ENCODE measurements at regions not wholly inside any gene's neighbourhood (a gene's known extent, or its start where the extent isn't known, plus 50 kb on each side); places are given as distances from the start of the nearest gene placed in this dataset.

DNA sequence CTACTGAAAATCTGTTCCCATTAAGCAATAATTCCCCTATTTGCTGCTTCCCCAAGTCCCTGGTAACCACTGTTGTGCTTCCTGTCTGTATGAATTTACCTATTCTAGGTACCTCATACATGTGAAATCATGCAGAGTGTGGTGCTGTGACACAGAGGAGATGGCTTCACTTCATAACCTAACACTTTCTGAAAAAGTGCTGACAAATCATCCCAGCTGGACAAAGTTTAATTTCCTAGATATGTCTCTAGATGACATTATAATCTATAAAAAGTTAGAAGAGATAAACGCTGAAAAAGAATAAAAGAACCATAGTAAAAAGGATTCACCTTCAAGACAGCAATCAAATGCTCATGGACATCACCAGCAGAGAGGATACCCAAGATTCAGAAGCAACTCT, 277.9 kb downstream of the SKIDA1 start:
- no peak for DNase-seq

DNA sequence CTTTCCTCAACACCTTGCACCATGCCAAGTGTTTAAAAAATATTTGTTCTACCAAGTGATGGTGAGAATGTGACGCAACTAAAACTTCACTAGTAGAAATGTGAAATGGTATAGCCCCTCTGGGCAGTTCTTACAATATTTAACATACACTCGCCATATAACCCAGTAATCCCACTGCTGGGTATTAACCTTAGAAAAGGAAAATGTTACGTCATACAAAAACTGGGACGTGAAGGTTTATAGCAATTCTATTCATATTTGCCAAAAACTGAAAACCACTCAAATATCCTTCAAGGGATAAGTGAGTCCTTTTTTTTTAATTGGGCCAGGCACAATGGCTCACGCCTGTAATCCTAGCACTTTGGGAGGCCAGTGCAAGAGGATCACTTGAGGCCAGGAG, 279.3 kb downstream of the SKIDA1 start:
- no peak for DNase-seq

DNA sequence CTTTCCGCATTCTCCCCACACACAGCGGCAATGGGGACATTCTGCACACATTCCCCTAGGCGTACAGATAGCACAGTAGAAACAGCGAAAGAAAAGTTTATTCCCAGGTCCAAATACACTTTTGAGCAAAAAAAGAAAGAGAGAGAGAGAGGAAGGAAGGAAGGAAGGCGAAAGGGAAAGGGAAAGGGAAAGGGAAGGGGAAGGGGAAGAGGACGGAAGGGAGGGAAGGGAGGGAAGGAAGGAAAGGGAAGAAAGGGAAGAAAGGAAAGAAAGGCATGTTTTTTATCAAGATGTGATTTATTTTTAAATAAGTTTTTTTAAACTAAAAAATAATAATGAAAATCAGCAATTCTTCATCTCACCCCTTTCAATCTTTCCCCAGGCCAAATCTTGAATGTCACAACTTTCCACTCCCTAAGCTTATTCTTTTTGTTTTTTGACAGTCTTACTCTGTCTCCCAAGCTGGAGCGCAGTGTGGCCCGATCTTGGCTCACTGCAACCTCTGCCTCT, 281.7 kb downstream of the SKIDA1 start:
- no peak for DNase-seq

DNA sequence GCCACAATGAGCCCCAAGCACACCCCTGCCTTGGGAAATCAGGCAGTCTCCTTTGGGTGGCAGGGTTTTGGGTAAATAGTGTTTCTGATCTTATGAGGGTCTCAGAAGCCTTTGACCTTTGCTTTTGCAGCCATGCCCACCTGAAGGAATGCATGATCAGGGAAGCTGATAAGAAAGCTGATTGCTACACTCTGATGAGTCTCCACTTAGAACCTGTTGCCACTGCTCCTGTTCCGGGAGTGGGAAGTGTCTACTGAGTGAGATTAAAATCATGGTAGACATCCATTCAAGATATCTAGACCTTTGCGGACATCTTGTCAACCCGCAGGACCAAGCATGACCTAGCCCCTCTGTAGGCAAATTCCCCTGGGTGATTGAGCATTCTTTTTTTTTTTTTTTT, 282.6 kb downstream of the SKIDA1 start:
- no peak for DNase-seq

DNA sequence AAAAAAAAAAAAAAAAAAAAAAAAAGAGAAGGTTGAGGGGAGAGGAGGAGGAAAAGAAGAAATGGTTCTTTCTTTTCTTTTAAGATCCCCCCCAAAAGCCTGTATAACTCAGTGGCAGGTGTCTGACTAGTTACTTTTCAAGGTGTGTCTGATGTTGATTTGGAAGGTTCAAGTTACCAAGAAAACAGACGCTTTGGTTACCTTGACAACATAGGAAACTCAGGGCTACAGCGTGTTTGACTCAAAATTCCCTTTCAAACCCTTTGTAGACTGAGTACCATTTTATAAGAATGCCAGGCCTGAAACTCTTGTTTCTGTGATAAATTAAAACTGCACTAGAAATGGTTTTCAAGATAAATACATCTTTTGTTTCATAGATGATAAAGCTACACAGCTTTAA, 286.8 kb downstream of the SKIDA1 start:
- no peak for DNase-seq

DNA sequence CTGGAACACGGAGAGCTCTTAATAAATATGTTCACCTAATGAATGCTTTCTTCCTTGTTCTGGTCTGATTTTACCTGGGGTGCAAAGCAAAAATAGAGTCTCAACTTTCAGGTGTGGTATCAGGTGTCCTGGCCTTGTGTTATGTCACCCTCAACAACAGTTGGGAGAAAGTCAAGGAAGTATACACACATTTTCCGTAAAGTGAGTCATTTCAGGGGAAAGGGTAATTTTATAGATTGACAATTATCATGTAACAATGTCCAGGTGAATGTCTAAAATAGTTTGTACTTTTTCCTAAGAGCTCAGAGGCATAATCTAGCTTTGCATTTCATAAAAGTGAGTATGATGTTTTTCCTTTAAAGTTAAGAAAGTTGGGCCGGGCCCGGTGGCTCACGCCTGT, 287.4 kb downstream of the SKIDA1 start:
- no peak for DNase-seq

DNA sequence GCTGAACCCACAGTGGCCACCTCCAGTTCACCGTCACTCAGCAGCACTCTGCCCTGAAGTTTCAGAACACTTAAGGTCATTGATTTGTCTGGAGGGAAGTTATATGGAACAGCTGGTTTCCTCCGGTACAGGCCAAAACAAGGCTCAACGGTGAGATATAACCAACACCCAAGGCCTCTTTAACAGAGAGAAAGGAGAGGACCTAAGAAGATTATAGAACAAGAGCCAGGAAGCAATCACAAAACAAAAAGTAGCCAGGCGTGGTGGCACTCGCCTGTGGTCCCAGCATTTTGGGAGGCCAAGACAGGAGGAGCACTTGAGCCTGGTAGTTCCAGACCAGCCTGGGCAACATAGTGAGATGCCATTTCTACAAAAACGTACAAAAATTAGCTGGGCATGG, 290.7 kb downstream of the SKIDA1 start:
- no peak for DNase-seq

DNA sequence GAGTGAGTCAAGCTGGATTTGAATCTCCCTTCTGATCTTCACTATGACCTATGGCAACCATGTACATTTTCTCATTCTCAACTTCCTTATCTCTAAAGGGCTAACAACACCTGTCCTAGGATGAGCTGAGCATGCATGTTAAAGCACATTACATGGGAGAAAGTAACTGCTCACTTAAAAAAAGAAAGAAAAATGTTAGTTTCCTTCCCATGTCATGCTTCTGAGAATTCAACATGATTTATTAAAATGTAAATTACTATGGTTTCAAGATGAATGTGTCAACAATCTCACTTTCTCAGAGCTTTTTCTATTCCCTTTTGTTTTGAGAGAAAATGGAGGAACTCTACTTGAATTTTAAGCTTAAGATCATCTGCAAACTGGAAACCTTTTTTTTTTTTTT, 295.3 kb downstream of the SKIDA1 start:
- DNase-seq, result no peak

DNA sequence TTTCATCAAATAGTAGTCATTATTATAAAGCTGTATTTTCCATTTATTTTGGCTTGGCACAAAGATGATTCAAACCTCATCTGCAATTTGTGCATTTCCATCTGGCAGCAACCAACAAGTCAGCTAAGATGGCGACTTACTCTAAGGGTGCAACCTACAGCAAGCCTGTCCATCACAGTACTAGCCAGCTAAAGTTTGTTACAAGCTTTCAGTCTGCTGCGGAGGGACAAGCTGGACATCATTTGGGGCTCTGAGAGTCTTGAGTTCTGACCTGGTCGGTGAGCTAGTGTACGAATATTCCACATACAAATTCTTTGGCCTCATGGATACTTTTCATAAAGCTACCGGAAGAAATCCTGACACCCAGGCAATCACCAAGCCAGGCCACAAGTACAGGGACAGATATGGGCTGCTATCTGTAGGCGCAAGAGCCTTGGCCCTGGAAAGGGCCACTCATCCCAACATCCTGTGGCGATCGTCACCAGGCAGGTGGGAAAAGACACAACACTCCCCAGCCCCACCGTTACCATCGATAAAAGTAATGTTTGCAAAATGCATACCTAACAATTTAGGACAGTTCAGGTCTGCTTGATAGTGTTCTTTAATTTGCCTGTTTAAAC, 307.6 kb downstream of the SKIDA1 start:
- DNase-seq, result no peak

DNA sequence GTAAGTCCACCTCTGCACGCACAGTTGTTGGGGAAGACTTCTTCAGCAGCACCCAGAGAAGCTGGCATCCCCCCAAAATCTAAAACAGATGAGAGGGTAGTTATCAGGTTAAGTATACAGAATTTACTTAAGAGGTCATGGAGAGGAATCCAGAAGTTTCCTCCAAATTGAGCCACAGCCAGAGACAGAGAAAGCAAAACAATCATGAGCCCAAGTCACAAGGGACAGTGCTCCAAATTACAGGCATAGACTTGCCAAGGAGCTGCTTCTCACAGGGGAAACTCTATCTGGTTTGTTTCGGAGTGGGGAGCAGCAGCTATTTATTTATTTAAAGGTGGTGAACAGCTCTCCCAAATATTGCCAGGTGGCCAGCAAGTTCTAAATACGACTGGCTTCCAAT, 308.4 kb downstream of the SKIDA1 start:
- DNase-seq, result no peak

DNA sequence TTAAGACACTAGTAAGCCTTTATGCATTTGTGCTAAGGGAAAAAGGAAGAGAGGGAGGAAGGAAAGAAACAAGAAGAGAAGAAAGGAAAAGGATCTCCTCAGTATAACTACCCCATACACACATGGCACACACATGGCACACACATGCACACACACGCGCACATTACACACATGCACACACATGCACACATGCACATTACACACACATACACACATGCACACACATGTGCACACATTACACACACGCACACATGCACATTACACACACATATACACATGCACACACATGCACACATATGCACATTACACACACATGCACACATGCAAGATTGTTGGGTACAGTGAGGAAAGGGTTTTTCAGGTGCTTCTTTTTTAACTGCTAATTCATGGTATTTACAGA, 311.2 kb downstream of the SKIDA1 start:
- DNase-seq, result no peak

DNA sequence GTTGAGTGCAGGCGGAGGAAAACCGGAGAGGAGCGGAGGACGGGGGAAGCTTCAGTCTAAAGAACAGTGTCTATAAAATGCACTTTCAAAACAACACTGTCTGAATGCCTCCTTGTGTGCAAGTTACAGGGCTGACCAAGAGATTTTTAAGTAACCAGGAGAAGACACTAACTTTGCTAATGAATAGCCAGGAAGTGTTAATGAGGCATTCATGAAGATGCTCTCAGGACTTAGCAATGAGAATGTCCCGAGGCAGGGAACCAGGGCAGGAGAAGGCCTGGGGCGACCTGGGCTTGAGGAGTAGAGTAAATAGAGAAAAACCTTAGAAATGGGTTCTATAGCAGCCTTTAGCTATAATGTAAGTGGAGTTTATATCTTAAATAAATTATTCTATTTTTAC, 312.1 kb downstream of the SKIDA1 start:
- no peak for DNase-seq

DNA sequence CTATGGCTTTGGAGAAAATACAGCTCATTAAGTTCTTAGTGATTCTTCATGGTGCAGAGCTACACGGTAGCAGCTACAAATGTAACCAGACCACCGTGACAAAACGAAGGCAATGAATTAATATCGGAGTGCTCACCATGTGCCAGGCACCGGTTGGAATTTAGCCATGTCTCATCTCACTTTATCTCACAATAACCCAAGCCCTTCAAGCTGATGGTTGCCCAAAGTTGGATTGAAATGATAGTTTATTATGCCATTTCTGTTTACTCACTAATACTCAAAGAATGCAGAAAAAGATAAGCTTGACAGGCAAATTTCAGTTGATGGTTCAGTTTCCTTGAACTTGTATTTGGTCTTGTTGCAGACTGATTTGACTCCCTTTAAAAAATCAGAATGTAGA, 312.6 kb downstream of the SKIDA1 start:
- DNase-seq, result no peak

DNA sequence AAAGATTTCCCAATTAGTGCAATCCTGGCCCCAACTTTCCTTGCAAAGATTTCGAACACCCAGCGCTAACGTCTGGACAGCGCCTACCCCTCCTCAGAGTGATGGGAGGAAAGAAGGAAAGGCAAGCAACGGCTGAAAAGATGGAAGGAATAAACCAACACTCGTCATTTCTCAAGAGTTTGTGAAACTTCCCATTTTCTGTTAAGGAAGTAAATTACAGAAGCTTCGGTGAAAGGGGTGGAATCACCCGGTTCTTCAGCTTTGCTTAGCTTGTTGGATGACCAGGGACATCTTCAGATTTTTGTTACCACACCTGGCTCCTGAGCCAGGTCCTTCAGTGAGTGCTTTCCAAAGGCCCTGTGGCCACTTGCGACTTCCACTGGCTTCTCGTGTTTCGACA, 313.1 kb downstream of the SKIDA1 start:
- DNase-seq, result no peak

DNA sequence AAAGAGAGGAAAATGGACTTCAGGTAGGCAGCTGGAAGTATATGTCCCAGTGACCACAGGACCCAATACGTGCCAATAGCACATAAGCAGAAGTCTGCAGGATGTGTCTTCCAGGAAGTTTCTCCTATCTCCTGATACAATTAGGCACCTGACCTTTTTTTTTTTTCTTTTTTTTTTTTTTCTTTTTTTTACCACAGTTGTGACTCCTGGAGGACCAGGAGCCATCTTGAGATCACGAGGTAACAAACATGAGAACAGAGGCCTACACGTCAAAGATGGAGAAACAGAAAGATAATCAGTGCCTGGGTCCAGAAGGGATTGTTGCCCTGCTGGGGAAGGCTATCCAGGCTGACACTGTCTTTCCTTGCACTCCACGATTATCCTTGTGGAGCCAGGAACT, 312.4 kb upstream of the NEBL start:
- DNase-seq, result no peak

DNA sequence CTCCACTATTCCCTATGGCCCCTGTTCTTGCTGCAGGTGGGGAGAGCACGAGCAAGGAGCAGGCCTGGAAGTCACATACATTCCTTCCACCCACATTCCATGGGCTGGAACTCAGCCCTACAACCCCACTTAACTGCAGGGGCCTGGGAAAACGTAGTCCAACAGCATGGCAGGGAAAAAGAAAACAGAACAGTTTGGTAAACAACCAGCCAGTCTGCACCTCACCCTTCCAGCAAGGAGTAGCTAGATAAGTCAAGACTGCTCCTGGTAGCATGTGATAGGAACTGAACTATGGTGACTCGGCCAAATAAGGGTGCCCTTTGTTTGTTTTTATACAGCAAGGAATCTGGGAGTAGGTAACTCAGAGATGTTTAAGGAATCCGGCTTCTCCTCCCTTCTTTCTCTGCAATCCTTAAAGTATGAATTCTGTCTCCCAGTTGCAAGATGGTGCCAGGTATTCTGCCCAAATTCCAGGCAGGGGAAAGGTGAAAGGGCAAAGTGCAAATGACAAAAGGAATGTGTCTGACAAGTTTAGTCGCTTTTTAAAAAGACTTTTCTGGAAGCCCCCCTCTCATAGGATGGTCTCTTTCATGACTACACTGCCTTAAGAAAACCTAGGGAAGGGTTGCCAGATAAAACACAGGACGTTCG, 311.7 kb upstream of the NEBL start:
- DNase-seq, result no peak

DNA sequence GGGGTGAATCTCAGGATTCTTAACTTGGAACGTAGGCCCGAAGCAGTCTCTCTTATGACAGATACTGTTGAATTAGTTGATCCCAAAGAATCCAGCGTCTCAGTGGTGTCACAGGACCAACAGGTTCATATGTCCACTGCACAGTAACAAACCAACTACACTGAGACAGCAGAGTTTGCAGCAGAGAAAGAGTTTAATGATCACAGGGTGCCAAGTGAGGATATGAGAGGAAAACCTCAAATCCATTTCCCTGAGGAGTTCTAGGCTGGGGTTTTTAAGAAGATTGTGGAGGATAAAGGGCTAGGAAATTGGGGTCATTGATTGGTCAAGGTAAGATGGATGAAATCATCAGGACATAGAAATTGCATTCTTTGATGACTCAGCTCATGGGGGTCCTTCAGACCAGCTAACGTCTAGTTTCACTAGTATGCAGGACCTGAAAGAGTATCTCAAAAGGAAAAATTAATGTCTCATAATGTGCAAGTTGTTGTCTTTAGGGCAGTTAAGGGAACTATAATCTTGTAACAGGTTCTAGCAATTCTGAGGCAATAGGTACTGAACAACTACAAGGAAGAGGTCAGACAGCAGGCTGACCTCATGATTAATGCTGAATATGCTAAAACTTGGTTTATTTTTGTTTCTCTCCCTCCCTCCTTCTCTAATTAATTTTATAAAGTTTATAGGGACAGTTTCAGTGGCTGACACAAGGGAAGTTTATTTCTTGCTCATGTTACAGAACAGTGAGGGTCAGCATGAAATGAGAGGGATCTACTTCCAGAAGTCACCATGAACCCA, 310.9 kb upstream of the NEBL start:
- DNase-seq, result no peak

DNA sequence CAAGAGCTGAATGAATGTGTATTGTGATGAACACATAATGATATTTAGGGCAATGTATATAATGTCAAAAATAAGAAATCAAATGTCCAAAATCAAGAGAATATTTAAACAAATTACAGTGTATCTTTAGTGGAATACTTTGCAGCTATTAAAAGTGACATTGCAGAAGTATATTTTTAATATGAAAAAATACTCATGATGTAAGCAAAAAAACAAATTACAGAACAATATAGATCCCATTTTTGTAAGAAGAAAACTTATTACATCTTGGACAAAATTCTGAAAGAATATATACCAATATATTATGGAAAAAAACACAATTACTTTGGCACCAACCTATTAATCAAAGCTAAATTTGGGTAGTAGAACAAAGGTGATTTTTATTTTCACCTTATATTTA, 308.2 kb upstream of the NEBL start:
- no peak for DNase-seq

DNA sequence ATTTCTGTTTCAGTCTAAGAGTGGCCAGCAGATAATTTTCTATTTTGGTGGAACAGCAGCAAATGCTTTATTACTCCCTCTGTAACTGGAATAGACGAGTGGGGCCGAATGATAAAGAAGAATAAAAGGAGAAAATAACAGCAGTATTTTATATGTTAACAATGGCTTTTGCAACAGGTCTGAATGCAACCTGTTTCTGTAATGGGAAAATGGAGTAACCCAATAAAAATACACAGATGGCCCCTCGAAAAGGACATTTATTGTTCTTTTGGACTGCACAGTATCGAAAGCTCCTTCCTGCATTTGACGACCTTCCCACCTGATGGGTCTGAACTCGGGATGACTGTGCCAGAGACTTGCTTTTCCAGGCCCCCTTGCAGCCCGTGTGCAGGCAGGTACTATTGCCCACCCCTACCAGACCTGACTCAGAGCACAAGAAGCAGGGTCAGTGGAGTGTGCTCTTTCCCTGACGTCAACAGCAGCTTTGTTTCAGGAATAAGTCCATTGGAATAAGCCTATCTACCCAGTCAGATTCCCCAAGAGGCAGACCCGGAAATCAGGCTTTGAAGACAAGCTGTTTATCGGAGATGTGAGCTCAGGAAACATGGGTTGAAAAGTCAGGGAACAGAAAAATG, 306.5 kb upstream of the NEBL start:
- no peak for DNase-seq

DNA sequence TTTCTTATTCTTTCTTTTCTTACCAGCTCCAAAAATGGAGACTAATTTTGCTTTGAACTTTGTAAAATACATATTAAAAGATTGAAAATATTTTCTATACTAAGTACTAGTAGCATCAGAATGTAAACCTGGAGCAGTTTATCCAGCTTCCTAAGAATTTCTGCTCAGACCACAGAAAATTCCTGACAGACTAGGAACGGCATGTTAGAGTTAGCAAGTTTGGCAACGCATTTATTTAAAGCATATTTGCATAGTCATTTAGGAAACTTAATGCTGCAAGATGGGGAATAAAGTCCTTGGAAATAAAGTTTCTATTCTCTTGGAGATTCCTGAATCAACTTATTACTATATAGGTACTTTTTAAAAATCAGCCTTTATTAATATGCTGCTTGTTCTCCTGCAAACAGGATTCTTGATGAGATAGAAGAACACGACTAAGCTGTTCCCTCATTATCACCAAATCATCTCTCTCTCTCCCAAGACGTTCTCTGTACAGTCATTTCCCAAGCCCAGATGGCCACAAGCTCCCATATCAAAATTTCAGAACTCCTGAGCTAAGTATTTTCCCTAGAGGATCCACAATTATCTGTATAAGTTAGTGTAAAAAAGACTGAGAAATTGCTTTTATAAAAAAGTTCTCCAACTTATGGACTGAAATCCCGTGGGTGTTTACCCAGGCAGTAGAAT, 305.8 kb upstream of the NEBL start:
- DNase-seq, result no peak

DNA sequence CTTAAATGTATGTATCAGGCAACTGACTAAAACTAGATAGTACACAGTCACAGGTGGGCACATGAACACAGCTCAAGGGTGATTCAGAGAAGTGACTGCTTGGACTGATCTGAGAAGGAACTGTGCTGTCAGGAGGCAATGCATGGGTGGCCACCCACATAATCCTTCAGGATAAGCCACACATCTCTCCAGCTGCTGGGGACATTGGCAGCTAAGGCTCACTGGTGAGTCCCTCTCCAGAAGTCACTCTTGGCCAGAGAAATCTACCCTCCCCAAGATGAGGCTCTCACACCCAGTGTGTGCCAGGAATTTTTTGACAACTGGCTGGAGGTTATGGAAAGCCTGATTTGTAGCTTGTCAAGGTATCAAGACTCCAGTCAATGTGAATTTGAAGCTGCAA, 302.4 kb upstream of the NEBL start:
- no peak for DNase-seq

DNA sequence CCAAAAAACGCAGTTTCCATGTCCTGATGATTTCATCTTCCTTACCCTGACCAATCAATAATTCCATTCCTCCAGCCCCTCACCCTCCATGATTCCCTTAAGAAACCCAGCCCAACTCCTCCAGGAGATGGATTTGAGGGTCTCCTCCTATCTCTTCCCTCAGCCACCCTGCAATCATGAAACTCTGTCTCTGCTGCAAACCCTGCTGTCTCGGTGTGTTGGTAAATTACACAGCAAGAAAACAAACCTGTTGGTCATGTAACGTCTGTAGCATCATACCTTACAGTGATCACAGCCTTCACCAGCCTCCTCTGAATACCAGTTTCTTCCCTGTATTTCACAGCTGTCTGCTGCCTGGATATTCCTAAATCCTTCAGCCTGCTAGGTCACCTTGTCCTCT, 300.7 kb upstream of the NEBL start:
- DNase-seq, result no peak

DNA sequence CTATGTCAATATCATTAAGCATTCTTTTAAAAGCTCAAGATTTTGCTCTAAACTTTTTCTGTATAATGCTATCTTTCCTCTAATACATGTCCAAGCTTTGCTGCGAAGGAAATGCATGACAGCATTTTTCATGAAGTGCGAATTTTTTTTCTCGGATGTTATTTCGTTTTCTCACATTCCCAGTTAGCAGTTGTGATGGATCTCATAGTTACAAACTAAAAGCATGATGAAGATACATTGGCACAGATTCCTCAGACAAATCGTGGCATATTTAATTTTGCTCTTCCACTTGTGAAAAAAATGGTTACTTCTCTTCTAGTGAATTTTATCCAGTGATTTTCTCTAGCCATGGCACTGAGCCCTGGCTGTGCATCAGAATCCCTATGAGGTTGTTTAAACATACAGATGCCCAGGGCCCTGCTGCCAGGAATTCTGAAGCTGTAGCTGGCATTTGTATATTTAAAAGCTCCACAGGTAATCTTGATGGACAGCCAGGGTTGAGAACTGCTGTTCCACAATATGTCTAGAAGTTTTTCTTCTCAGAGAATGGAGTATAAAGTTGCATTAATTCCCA, 299.8 kb upstream of the NEBL start:
- DNase-seq, result no peak
